B cell (primary cell): ENCODE measurements at regions not wholly inside any gene's neighbourhood (a gene's known extent, or its start where the extent isn't known, plus 50 kb on each side); places are given as distances from the start of the nearest gene placed in this dataset.

Experiments used
- ATAC-seq: fragments of 200-7000 bp; cut with Tn5 transposase; one replicate; pipeline ENCODE4 v1.10.0; 2021; ENCODE audit warnings: low read depth, mild to moderate bottlenecking, moderate number of reproducible peaks, moderate library complexity
- CTCF ChIA-PET: fragments of 350-600 bp; sonication (Branson Sonifier 250); formaldehyde crosslinking; loops from one replicate; lab custom pipeline; 2021; ENCODE audit warnings: antibody characterized with exemption, inconsistent platforms; lab: Charles Lee
- POLR2A ChIA-PET: fragments of 350-600 bp; sonication (Branson Sonifier 250); formaldehyde crosslinking; loops from one replicate; lab custom pipeline; 2021; ENCODE audit warnings: antibody characterized with exemption; lab: Charles Lee
- DNase-seq: peaks from one replicate; pipeline ENCODE4 v3.0.0; 2013
- H2AFZ ChIP-seq: 2 replicates; pipeline ENCODE4 v1.6.1; 2012; ENCODE audit warnings: mild to moderate bottlenecking, low read depth, low read length; ENCODE audit not compliant: insufficient read depth, poor library complexity, severe bottlenecking
- H3K27ac ChIP-seq, 2 donors: 1 replicate in 1 of 2; 2 replicates in 1 of 2; pipeline ENCODE4 v1.5.1; 2012 to 2013; ENCODE audit warnings: low read length in 2 of 2, mild to moderate bottlenecking in 2 of 2, moderate library complexity in 1 of 2
- H3K27me3 ChIP-seq, 4 experiments: fragments of 200-600 bp in 1 of 4; sonication (generic) in 1 of 4; replicated peaks in 1 of 4; 1 replicate in 2 of 4; 2 replicates in 2 of 4; pipeline versions ENCODE4 v1.6.1 to v1.7.0; 2013 to 2016; ENCODE audit warnings: low read length in 3 of 4, mild to moderate bottlenecking in 2 of 4, mixed read lengths in 1 of 4, moderate library complexity in 1 of 4; ENCODE audit not compliant: insufficient read depth in 4 of 4, control insufficient read depth in 3 of 4; ENCODE audit errors: control extremely low read depth in 1 of 4
- H3K36me3 ChIP-seq, 2 experiments: replicated peaks in 1 of 2; 1 replicate in 1 of 2; 2 replicates in 1 of 2; pipeline versions ENCODE4 v1.6.1 to v1.7.1; 2013; ENCODE audit warnings: low read length in 1 of 2; ENCODE audit not compliant: insufficient read depth in 2 of 2, control insufficient read depth in 1 of 2; ENCODE audit errors: control extremely low read depth in 1 of 2, extremely low read depth in 1 of 2
- H3K4me1 ChIP-seq, 2 donors: fragments of 200-600 bp in 1 of 2; sonication (generic) in 1 of 2; 1 replicate in 1 of 2; 2 replicates in 1 of 2; pipeline versions ENCODE4 v1.5.1 to v1.6.1; 2013 to 2017; ENCODE audit warnings: low read length in 2 of 2; ENCODE audit not compliant: control insufficient read depth in 2 of 2, insufficient read depth in 2 of 2
- H3K4me2 ChIP-seq: replicated peaks from 2 replicates; pipeline ENCODE3; 2012; ENCODE audit warnings: mild to moderate bottlenecking, low read depth, low read length; ENCODE audit not compliant: poor library complexity, severe bottlenecking
- H3K4me3 ChIP-seq, 5 experiments: fragments of 200-600 bp in 1 of 5; sonication (generic) in 1 of 5; 1 replicate in 3 of 5; 2 replicates in 2 of 5; pipeline versions ENCODE4 v1.5.1 to v1.7.0; 2011 to 2016; ENCODE audit warnings: low read length in 4 of 5, mild to moderate bottlenecking in 4 of 5, low read depth in 2 of 5, control low read depth in 1 of 5, moderate library complexity in 1 of 5; ENCODE audit not compliant: insufficient read depth in 1 of 5; ENCODE audit errors: control extremely low read depth in 1 of 5, extremely low read depth in 1 of 5
- H3K79me2 ChIP-seq: fragments of 200-600 bp; sonication (generic); one replicate; pipeline ENCODE4 v1.6.0; 2016; ENCODE audit warnings: low read length; ENCODE audit not compliant: control insufficient read depth, insufficient read depth
- H3K9ac ChIP-seq: fragments of 200-600 bp; sonication (generic); 2 replicates; pipeline ENCODE4 v1.6.1; 2017; ENCODE audit warnings: mild to moderate bottlenecking, low read length, moderate library complexity
- H3K9me3 ChIP-seq, 3 donors: one replicate each; pipeline versions ENCODE4 v1.6.1 to v1.7.1; 2013; ENCODE audit warnings: low read length in 2 of 3; ENCODE audit not compliant: control insufficient read depth in 2 of 3, insufficient read depth in 1 of 3; ENCODE audit errors: control extremely low read depth in 1 of 3
- H4K20me1 ChIP-seq: 2 replicates; pipeline ENCODE4 v1.6.0; 2012; ENCODE audit warnings: mild to moderate bottlenecking, low read length; ENCODE audit not compliant: insufficient read depth, control insufficient read depth, poor library complexity, severe bottlenecking
- H3K27ac Mint-ChIP-seq: one replicate; pipeline ENCODE4 v1.8.0; 2021; ENCODE audit warnings: mixed read lengths
- H3K27me3 Mint-ChIP-seq: one replicate; pipeline ENCODE4 v1.8.0; 2021; ENCODE audit warnings: mixed read lengths
- H3K4me1 Mint-ChIP-seq: one replicate; pipeline ENCODE4 v1.8.0; 2021; ENCODE audit warnings: mixed read lengths
- H3K4me3 Mint-ChIP-seq: one replicate; pipeline ENCODE4 v1.8.0; 2021; ENCODE audit warnings: mixed read lengths
- H3K9me3 Mint-ChIP-seq: one replicate; pipeline ENCODE4 v1.8.0; 2022; ENCODE audit warnings: mixed read lengths; ENCODE audit not compliant: insufficient read depth
- CTCF ChIP-seq: fragments of 200-600 bp; IDR thresholded peaks from one replicate; pipeline ENCODE4 v1.8.0; 2022; ENCODE audit warnings: antibody characterized with exemption, mild to moderate bottlenecking
- EZH2 ChIP-seq: IDR thresholded peaks from 2 replicates; pipeline ENCODE4 v1.6.1; 2012; ENCODE audit warnings: borderline replicate concordance, low read depth, mild to moderate bottlenecking, moderate library complexity, low read length; ENCODE audit not compliant: insufficient read depth, poor library complexity, severe bottlenecking
- WGBS: methylation state at CpG from one replicate; pipeline ENCODE4 v1.1.5; 2013; ENCODE audit warnings: missing lambda C conversion rate; ENCODE audit not compliant: insufficient coverage; 5-methylcytosine and 5-hydroxymethylcytosine counted together
- intact Hi-C: fragments of 100-400 bp; cut with micrococcal nuclease; formaldehyde crosslinking; loops from one replicate; pipeline ENCODE4 v1.10.0; 2022

GRCh38 chr5:74386571-74387334, 253.8 kb downstream of the ENC1 start:
- Mint-ChIP-seq H3K4me3 (no peak overlapping the region), H3K27me3 (peaks cover 5% of the 10 kb centered on the region), H3K27ac (no peak overlapping the region), H3K4me1 (no peaks in the 10 kb centered on the region), H3K9me3 (no peaks in the 10 kb centered on the region)
- H3K79me2 ChIP-seq = no peaks in the 10 kb centered on the region
- no peaks in the 10 kb centered on the region for H3K4me1 ChIP-seq
- POLR2A ChIA-PET = no interaction called here
- H3K9ac ChIP-seq = no peak overlapping the region
- no peaks in the 10 kb centered on the region for H4K20me1 ChIP-seq
- CTCF ChIA-PET = no interaction called here
- 90% methylated on average over 3 of the region's 4 CpGs for WGBS
- H3K4me2 ChIP-seq = no peak overlapping the region
- H2AFZ ChIP-seq = no peak overlapping the region
- TF ChIP-seq CTCF (no peak), EZH2 (no peak)
- H3K36me3 ChIP-seq = no peaks in the 10 kb centered on the region
- no peak for DNase-seq
- no peaks in the 10 kb centered on the region for H3K9me3 ChIP-seq
- H3K27me3 ChIP-seq = no peaks in the 10 kb centered on the region
- no peak for ATAC-seq
- H3K27ac ChIP-seq = no peak overlapping the region
- no peak overlapping the region for H3K4me3 ChIP-seq
- intact Hi-C loops = no loop called here

- ATAC-seq = no peak
- 0% methylated on average over 1 of the region's 2 CpGs for WGBS
- no peaks in the 10 kb centered on the region for H3K79me2 ChIP-seq
These were observed 255.7 kb downstream of the ENC1 start for GRCh38 chr5:74384851-74385250.

More at GRCh38 chr5:74384851-74385250, 255.7 kb downstream of the ENC1 start:
- no peak for DNase-seq
- Mint-ChIP-seq H3K27ac (no peak overlapping the region), H3K9me3 (no peaks in the 10 kb centered on the region), H3K4me3 (no peak overlapping the region), H3K4me1 (no peaks in the 10 kb centered on the region), H3K27me3 (peaks cover 12% of the 10 kb centered on the region)
- Histone ChIP-seq H2AFZ (no peak overlapping the region), H3K27me3 (no peaks in the 10 kb centered on the region), H4K20me1 (no peaks in the 10 kb centered on the region), H3K9me3 (no peaks in the 10 kb centered on the region), H3K4me1 (no peaks in the 10 kb centered on the region), H3K36me3 (no peaks in the 10 kb centered on the region), H3K4me3 (no peak overlapping the region), H3K27ac (no peak overlapping the region), H3K9ac (no peak overlapping the region), H3K4me2 (no peak overlapping the region)
- intact Hi-C loops = no loop called here
- no peak for TF ChIP-seq EZH2
- TF ChIP-seq CTCF = no peak
- CTCF ChIA-PET = no interaction called here
- POLR2A ChIA-PET = no interaction called here
